ENCODE measurements at regions not wholly inside any gene's neighbourhood (a gene's known extent, or its start where the extent isn't known, plus 50 kb on each side); places are given as distances from the start of the nearest gene placed in this dataset.

GRCh38 chr3:191699546-191699945 is 238.6 kb downstream of the PYDC2 start:
- 80% methylated on average over 1 of the region's 1 CpG for WGBS
- Histone ChIP-seq H3K27ac (ENCODE audit: low read depth in 1 of 2, low read length in 2 of 2) (no peak overlapping the region), H3K9ac (ENCODE audit: low read depth in 1 of 2, low read length in 2 of 2) (no peak overlapping the region), H3K36me3 (ENCODE audit: control insufficient read depth in 4 of 4, insufficient read depth in 3 of 4, low read depth in 1 of 4, low read length in 3 of 4) (no peaks in the 10 kb centered on the region), H3K4me1 (ENCODE audit: control insufficient read depth in 4 of 4, insufficient read depth in 4 of 4, low read length in 3 of 4) (no peaks in the 10 kb centered on the region), H3K27me3 (ENCODE audit: control insufficient read depth in 4 of 4, insufficient read depth in 4 of 4, low read length in 3 of 4) (no peaks in the 10 kb centered on the region), H3K9me3 (ENCODE audit: control insufficient read depth in 4 of 4, low read length in 3 of 4) (peaks cover 0 to 2% (median 0%) of the 10 kb centered on the region in 4 donors), H3K4me3 (ENCODE audit: low read depth in 1 of 3, low read length in 3 of 3) (no peak overlapping the region)
- no peak for DNase-seq (ENCODE audit: low spot score)
- TF ChIP-seq FOXA1 (IDR thresholded peaks at IDR 0.05) (no peak), ATF3 (IDR thresholded peaks at IDR 0.05) (no peak), TAF1 (conservative IDR thresholded peaks at IDR 0.05) (no peak), SP1 (IDR thresholded peaks at IDR 0.05) (no peak), JUND (IDR thresholded peaks at IDR 0.05) (no peak), REST (IDR thresholded peaks at IDR 0.05) (no peak)

GRCh38 chr3:191702121-191702520 is 241.2 kb downstream of the PYDC2 start:
- 81% methylated on average over 2 of the region's 2 CpGs for WGBS
- H3K9ac ChIP-seq (ENCODE audit: low read depth in 1 of 2, low read length in 2 of 2), result no peak overlapping the region
- no peak for TF ChIP-seq EGR1 (IDR thresholded peaks at IDR 0.05; ENCODE audit: low read depth in 2 of 2)
- TF ChIP-seq MAX (IDR thresholded peaks at IDR 0.05), result no peak
- TF ChIP-seq FOXA2 (IDR thresholded peaks at IDR 0.05), result no peak
- no peak for TF ChIP-seq RXRA (IDR thresholded peaks at IDR 0.05)
- no peak for TF ChIP-seq TAF1 (conservative IDR thresholded peaks at IDR 0.05)
- no peak for TF ChIP-seq JUND (IDR thresholded peaks at IDR 0.05)
- TF ChIP-seq YY1 (IDR thresholded peaks at IDR 0.05), result no peak
- no peak for TF ChIP-seq HNF4G (IDR thresholded peaks at IDR 0.05)
- no peak for TF ChIP-seq REST (IDR thresholded peaks at IDR 0.05)
- no peak for TF ChIP-seq ATF3 (IDR thresholded peaks at IDR 0.05)
- TF ChIP-seq RAD21 (IDR thresholded peaks at IDR 0.05), result no peak
- no peak for TF ChIP-seq HNF4A (conservative IDR thresholded peaks at IDR 0.05)
- TF ChIP-seq CTCF (IDR thresholded peaks at IDR 0.05; ENCODE audit: low read depth, low read length, missing input control), result no peak
- no peak for TF ChIP-seq ZBTB33 (IDR thresholded peaks at IDR 0.05)
- no peak for TF ChIP-seq GABPA (IDR thresholded peaks at IDR 0.05 in 1 of 2, conservative IDR thresholded peaks at IDR 0.05 in 1 of 2)
- no peak for TF ChIP-seq FOXA1 (IDR thresholded peaks at IDR 0.05)
- no peak for TF ChIP-seq NR2F2 (IDR thresholded peaks at IDR 0.05)
- no peak for DNase-seq (ENCODE audit: low spot score)
- no peaks in the 10 kb centered on the region for H3K27me3 ChIP-seq (ENCODE audit: control insufficient read depth in 4 of 4, insufficient read depth in 4 of 4, low read length in 3 of 4)
- no peaks in the 10 kb centered on the region for H3K4me1 ChIP-seq (ENCODE audit: control insufficient read depth in 4 of 4, insufficient read depth in 4 of 4, low read length in 3 of 4)
- H3K27ac ChIP-seq (ENCODE audit: low read depth in 1 of 2, low read length in 2 of 2), result no peak overlapping the region
- no peaks in the 10 kb centered on the region for H3K36me3 ChIP-seq (ENCODE audit: control insufficient read depth in 4 of 4, insufficient read depth in 3 of 4, low read depth in 1 of 4, low read length in 3 of 4)
- peaks cover 0 to 2% (median 0%) of the 10 kb centered on the region in 4 donors for H3K9me3 ChIP-seq (ENCODE audit: control insufficient read depth in 4 of 4, low read length in 3 of 4)
- no peak overlapping the region for H3K4me3 ChIP-seq (ENCODE audit: low read depth in 1 of 3, low read length in 3 of 3)

Measured in liver (tissue), 8 donors.